GM12873 (cell line): ENCODE measurements at regions not wholly inside any gene's neighbourhood (a gene's known extent, or its start where the extent isn't known, plus 50 kb on each side); places are given as distances from the start of the nearest gene placed in this dataset.

Source experiments
- CTCF ChIP-seq: IDR thresholded peaks from 2 replicates; pipeline ENCODE4 v1.5.1; 2012; ENCODE audit warnings: low read depth, mild to moderate bottlenecking, moderate library complexity, low read length, control low read depth; ENCODE audit not compliant: insufficient read depth; ENCODE audit errors: missing control alignments

DNA sequence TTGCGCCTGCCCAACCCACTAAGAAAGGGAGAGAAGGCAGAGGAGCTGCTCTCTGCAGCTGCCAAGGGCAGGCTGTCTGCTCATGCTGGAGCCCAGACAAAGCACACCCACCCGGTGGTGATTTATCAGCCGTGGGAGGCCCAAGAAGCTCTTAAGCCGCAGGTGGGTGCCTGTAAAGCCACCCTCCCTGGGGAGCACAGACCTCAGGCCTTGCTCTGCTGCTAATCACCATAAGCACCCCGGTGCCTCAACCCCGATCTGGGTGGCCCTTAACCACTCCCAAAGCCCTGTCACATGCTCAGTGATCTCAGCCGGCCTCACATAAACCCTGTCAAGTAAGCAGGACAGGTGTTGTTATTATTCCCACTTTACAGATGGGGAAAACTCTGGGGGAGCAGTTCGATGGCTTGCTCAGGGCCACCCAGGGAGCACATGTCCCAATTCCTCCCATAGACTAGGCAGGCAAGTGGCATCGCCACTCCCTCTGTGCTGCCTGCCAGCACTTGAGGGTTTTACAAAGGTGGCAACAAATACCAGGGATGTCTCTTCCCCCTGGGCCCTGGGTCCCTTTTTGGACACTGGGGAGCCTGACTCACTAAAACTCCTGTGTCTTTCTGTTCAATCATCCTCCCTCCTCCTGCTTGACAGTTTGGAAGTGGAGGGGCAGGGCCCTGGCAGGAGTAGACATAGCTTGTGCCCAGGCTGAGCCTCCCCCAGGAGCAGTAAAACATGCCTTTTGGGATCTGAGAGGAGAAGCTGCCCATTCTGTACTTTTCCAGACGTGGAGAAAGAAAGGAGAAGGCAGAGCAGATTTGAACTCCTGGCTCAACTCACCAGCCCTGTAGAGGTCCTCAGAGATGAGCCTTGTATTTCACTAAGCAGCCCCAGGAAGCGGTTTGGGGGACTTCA is 299.3 kb downstream of the SOX9 start:
- TF ChIP-seq CTCF: peak; percentile 30

- TF ChIP-seq CTCF: no peak
These were observed 299.9 kb downstream of the SOX9 start for GRCh38 chr17:72420775-72421127.

DNA sequence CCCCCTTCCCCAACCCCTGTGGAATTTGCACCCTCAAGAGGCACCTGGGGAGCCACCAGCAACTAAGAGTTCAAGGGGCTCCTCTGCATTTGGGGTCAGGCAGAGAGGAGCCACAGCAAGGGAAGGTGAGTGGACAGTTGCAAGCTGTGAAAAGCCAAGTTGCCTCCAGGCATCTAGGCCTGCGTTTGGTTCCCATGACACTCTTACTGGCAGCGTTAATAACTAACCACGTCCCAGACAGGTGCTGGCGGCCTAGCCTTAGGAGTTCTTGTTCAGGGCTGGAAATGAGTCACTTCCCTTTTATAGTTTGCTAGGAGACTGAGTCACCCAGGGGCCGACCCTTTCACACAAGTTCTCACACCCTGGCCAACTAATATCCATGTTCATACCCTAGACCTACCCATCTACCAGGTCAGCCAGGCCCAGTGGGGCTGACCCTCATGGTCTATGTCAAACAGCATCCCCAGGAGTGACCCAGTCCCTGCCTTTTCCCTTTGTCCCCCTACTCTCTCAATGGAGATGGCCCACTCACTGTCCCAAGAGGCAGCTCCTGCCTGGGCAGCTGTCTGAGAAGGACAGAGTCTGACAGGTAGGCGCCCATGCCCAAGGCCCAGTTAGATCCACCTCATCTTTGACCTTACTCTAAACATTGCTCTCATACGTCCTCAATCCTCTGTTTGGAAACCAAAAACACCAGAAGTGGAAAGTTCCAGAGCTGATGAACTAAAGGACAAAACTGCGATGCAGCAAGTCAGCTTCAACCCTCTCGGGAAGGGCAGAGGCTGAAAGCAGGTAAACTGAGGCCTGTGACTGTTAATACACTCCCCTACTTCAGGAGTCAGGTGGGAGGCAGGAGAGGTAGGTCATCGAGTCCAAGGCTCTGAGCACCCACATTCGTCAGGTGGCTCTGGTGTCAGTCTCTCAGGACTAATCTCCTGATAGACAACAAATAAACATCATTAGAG is 300.6 kb downstream of the SOX9 start:
- no peak for TF ChIP-seq CTCF

DNA sequence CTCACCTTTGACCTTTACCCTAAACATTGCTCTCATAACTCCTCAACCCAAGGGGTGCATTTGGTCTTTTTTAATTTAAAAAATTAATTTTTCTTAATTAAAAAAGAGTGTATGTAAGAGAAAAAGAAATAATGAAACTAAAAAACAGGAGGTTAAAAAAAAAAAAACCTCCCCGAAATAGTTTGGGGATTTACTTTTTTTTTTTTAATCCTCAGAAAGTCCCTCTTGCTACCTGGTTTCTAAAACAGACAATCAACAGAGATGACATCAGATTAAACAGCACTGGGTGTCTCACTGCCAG is 301.3 kb downstream of the SOX9 start:
- TF ChIP-seq CTCF: no peak

- TF ChIP-seq CTCF: no peak
These were observed 301.9 kb downstream of the SOX9 start for GRCh38 chr17:72422505-72423285.

GRCh38 chr17:72423286-72423589 is 302.4 kb downstream of the SOX9 start:
- no peak for TF ChIP-seq CTCF

- TF ChIP-seq CTCF: no peak
These were observed 302.9 kb downstream of the SOX9 start for GRCh38 chr17:72423718-72424117.
